Right lobe of liver (tissue), 4 donors: ENCODE measurements at regions not wholly inside any gene's neighbourhood (a gene's known extent, or its start where the extent isn't known, plus 50 kb on each side); places are given as distances from the start of the nearest gene placed in this dataset.

ENCODE experiments used
- CTCF ChIP-seq, 4 donors: fragments of 200-600 bp in 3 of 4; fragments of 450-650 bp in 1 of 4; IDR thresholded peaks; one replicate each; pipeline versions ENCODE4 v1.5.1 to v1.8.0; 2016 to 2022; ENCODE audit warnings: antibody characterized with exemption in 4 of 4, mild to moderate bottlenecking in 2 of 4
- POLR2A ChIP-seq: fragments of 450-650 bp; IDR thresholded peaks from one replicate; pipeline ENCODE4 v1.6.1; 2017; ENCODE audit warnings: antibody characterized with exemption, mild to moderate bottlenecking
- donor health status: DM: no; HTN: no; CAD: no.
- donor health status: DM: no; HTN: no; CAD: no.
- donor health status: DM: no; HTN: yes; CAD: no.

GRCh38 chr22:26804911-26805539 is 147.6 kb downstream of the MIAT start:
- TF ChIP-seq CTCF (IDR thresholded peaks at IDR 0.05) (no peak), POLR2A (no peak)
